Right renal pelvis (tissue), 4 donors: ENCODE measurements at regions not wholly inside any gene's neighbourhood (a gene's known extent, or its start where the extent isn't known, plus 50 kb on each side); places are given as distances from the start of the nearest gene placed in this dataset.
"Not testable (repeated sequence)": the region's sequence is repeated elsewhere in the genome, so short reads cannot be mapped to it uniquely, and the experiment has no call there.

Experiments
- DNase-seq, 4 donors: peaks; one replicate each; pipeline ENCODE4 v3.0.0-alpha.2; 2013; ENCODE audit warnings: low read depth in 4 of 4, low spot score in 3 of 4, missing footprints in 1 of 4

GRCh38 chr6:49001856-49002541 is 461.1 kb downstream of the MMUT start:
- DNase-seq, result no peak

- no peak for DNase-seq
Measured at GRCh38 chr6:48998574-48998973, 464.5 kb downstream of the MMUT start.

DNA sequence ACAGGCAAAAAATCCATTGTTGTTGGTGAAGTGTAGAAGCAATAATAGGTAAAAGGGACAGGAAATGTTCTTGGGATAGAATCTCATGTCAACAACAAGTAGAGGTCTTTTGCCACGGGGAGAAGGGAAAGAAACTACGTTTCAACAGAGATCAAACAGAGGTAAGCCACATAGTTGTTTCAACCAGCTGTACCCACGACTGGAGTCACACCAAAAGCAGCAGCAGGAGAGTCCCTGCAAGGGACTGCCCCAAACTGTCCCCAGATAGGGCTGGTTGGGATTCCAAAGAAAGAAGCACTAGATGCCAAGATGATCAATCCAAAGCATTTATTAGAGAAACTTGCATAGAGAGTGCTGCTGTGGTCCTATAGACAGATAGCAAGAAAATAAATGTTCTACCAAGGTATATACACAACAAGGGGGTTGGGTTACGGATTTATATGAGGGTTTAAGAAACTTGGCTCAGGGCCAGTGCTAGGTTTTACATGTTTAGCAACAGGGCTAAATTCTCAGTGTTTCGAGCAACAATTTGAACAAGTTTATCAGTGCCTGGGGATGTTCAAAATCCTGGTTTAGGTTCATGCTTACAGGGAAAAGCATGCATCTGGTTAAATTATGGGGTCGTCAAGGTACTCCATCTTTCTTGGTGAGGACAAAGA is 466.5 kb downstream of the MMUT start:
- DNase-seq, result no peak

GRCh38 chr6:48994811-48995210 is 468.2 kb downstream of the MMUT start:
- DNase-seq, result no peak

DNA sequence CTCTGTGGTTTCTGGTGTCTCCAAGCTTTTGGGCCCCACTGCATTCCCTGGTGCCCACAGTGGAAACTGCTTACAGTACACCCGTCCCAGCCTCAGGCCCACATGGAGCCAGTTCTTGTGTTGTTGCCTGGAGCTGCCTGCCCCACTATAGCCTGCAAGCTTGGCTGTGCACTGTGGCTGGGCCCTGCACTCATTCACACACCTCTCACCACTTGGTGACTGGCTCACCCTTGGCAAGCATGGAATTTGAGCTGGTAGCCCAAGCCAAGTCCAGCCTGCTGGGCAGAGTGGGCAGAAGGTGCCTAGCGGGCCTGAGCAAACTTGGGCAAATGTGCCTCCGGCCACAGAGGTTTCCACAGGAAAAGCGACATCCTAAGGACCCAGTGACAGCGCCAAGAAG is 472.3 kb downstream of the MMUT start:
- DNase-seq, result no peak

DNA sequence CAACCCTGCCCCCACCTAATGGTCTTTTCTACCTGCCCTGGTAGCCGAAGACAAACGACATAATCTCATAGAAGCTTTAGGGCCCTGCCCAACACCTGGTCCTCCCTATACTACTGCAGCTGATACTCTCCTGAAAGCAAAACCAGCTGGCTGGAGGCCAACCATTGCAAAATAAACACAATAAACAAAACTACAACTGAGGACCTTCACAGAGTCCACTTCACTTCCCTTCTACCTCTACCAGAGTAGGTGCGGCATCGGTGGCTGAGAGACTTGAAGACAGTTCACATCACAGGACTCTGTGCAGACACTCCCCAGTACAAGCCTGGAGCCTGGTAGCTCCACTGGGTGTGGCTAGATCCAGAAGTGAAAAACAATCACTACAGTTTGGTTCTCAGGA is 476.2 kb downstream of the MMUT start:
- DNase-seq, result no peak

DNA sequence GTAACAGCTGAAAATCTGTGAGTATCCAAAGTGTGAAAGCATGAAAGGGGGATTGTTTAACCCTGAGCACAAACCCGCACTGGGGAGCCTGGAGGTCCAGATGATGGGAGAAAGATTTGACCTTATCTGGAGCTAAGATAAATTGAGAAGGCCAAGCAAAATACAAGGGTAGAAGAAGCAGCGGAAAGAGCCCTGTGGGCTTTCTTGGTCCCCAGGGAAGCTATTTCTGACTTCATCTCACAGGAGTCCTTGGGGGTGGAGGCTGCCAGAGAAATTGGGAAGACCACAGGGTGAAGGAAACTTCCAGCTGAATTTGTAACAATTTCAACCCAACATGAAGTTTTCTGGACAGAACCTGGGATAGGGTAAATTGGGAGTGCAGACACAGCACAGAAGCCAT is 476.9 kb downstream of the MMUT start:
- no peak for DNase-seq

DNA sequence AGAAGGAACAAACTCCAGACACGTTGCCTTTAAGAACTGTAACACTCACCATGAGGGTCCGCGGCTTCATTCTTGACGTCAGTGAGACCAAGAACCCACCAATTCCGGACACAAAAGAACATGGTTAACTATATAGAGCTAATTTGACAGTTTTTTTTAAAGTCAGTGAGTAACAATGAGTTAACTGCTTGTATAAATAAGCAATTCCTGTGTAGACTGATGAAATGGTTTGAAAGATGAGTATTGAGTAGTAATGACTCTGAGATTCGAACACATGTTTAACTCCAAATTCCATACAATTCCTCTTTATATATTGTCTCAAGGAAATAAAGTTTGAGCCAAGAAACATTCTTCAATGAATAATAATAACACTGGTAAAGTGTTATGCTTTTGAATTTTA is 478.0 kb downstream of the MMUT start:
- no peak for DNase-seq

DNA sequence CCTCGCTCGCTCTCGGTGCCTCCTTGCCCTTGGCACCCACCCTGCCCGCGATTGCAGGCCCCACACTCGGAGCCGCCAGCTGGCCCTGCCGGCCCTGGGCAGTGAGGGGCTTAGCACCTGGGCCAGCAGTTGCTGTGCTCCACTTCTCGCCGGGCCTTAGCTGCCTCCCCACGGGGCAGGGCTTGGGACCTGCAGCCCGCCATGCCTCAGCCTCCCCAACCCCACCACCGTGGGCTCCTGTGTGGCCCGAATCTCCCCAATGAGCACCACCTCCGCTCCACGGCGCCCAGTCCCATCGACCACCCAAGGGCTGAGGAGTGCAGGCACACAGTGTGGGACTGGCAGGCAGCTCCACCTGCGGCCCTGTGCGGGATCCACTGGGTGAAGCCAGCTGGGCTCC is 479.1 kb downstream of the MMUT start:
- DNase-seq, result not testable (repeated sequence)

- DNase-seq, result no peak
Measured at GRCh38 chr6:48983377-48983776, 479.7 kb downstream of the MMUT start.

- no peak for DNase-seq
Measured at GRCh38 chr6:48979806-48980205, 483.2 kb downstream of the MMUT start.

- DNase-seq, result no peak
Measured at GRCh38 chr6:48979085-48979484, 484.0 kb downstream of the MMUT start.

- no peak for DNase-seq
Measured at GRCh38 chr6:48978016-48978415, 485.0 kb downstream of the MMUT start.

DNA sequence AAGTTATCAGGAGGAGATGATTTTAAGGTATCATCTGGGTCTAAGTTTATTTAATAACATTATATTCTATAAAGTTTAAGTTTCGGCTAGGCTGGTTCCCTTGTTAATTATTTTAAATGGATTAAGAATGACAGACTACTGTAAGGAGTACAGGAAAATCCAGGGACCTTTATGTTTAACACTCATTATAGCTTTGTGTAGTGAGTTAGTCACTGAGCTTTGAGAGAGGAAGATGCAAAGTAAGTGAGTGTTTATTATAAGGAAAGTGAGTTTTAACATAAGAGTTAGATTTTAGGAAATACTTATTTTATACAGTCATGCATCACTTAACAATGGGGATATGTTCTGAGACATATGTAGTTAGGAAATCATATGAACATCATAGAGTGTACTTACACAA is 485.5 kb downstream of the MMUT start:
- no peak for DNase-seq

GRCh38 chr6:48973491-48973890 is 489.6 kb downstream of the MMUT start:
- DNase-seq, result no peak

DNA sequence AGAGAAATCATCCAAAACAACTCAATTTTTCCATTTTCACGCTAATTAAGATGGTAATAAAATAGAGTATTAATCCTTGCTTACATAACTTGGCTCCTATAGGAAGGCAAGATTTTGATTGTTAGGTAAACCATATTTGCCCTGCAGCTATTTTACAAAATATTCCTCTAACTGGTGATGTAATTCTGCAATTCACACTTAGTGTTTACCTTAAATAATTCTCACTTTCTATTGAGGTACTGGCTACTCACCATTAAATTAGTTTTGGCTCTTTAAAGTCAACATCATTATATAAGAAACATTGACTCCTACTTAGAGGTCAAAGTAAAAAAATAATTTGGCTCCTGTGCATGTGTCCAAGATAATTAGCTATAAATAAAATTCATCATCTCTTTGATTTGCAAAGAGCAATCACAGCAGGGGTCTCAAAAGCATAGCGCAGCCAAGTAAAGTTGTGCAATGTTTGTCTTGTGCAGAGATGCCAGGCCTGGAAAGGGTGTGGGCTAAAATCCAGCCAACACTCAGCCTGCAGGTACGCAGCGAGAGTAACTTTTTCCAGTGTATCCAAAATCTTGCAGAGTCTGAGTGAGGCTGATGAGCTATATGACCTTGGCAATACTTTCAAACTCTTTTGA is 501.2 kb downstream of the MMUT start:
- no peak for DNase-seq

GRCh38 chr6:48959251-48960060 is 503.6 kb downstream of the MMUT start:
- DNase-seq, result no peak

DNA sequence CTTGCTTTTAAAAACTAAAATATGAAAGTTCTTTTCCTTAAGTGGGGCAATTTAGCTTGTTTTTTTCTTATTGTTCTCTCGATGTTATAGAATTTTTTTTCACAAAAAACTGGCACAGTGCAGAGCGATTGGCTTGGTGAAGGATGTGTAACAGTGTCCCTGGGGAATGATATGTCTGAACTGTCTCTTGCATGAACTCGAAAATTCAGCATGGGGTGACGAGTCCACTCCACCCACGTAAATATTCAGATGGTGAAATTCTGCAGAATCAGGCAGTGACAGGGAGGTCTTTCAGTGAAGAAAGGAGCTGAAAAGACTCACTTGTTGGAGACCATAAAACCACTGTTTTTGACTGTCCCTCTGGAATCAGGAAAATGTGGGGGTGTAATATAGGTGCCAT is 505.3 kb downstream of the MMUT start:
- no peak for DNase-seq

DNA sequence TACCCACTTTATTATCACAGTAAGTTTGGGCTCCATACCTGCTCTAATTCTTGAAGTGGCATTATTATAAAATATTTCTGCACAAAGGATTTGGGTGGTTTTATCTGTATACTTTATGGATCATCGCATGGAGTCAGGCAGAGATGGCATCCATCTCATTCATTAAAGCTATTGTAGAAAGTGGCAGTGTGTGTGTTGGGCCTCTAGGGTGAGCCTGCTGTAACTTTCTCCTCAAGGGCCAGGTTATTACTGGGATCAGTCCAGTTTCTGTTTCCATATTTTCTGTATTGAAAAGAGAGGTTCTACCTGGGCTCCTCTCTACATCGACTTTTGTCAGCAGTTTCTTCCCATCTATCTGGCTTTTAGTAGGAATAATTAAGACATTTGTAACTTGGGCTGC is 511.1 kb downstream of the MMUT start:
- no peak for DNase-seq

DNA sequence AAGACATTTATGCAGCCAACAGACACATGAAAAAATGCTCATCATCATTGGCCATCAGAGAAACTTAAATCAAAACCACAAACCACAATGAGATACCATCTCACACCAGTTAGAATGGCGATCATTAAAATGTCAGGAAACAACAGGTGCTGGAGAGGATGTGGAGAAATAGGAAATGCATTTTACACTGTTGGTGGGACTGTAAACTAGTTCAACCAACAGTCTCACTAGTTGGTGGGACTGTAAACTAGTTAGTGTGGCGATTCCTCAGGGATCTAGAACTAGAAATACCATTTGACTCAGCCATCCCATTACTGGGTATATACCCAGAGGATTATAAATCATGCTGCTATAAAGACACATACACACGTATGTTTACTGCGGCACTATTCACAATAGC is 518.8 kb downstream of the MMUT start:
- DNase-seq, result not testable (repeated sequence)

- DNase-seq, result no peak
Measured at GRCh38 chr6:48933136-48933535, 529.9 kb downstream of the MMUT start.
